NCI-H2107 treated with DMSO at 0.1 percent for 48 hours (cell line): ENCODE measurements at regions not wholly inside any gene's neighbourhood (a gene's known extent, or its start where the extent isn't known, plus 50 kb on each side); places are given as distances from the start of the nearest gene placed in this dataset.

Experiments used
- DNase-seq: peaks from one replicate; lab custom pipeline; 2025; ENCODE audit not compliant: unreplicated experiment; lab: John Stamatoyannopoulos, UW

GRCh38 chr16:9366048-9366969 is 274.9 kb downstream of the HAPSTR1 start:
- DNase-seq = no peak

DNA sequence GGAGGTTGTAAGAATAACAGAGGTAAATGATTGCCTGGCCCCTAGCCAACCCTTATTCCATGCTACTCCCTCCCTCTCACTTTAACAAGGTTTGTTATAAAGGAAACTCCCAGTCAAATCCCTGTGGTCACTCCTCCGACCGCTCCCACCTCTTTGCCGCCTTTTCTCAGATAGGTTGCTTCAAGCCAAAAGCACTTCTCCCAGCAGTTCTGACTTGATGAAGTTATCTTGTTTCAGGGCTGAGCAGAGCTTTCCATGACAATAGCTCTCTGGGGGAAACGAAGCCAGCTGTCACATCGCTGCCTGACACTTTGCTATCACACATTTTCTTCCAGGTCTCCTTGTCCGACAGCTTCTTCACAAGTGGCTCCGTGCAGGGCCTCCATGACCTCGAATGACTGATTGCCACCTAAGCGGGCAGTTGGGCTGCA is 278.6 kb downstream of the HAPSTR1 start:
- DNase-seq = no peak

DNA sequence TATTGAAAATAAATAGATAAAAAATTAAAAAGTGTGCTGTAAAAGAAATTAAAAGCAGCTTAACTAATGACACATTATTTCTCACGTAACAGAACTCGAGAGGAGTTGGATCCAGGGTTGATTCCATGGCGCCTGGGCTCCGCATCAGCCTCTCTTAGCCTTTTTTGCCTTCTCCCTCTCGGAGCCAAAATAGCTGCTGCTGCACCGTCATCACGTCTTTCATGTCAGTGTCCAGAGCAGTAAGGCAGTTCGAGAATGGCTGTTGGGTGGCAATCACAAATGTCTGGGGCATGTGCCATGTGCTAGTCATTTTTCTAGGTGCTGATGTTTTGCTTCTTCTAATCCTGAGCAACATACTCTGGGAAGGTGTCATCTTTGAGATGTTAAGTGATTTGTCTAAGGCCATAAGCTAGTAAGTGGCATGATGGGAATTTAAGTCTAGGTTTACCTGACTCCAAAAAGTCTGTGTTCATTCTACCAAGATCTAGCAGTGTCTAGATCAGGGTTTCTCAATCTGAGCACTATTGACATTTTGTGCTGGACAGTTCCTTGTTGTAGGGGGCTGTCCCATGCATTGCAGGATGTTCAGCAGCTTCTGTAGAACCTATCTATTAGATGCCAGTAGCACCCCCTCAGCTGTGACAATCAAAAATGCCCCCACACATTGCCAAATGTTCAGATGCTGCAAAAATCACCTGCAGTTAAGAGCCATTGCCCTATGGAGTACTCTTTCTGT is 280.4 kb downstream of the HAPSTR1 start:
- no peak for DNase-seq

DNA sequence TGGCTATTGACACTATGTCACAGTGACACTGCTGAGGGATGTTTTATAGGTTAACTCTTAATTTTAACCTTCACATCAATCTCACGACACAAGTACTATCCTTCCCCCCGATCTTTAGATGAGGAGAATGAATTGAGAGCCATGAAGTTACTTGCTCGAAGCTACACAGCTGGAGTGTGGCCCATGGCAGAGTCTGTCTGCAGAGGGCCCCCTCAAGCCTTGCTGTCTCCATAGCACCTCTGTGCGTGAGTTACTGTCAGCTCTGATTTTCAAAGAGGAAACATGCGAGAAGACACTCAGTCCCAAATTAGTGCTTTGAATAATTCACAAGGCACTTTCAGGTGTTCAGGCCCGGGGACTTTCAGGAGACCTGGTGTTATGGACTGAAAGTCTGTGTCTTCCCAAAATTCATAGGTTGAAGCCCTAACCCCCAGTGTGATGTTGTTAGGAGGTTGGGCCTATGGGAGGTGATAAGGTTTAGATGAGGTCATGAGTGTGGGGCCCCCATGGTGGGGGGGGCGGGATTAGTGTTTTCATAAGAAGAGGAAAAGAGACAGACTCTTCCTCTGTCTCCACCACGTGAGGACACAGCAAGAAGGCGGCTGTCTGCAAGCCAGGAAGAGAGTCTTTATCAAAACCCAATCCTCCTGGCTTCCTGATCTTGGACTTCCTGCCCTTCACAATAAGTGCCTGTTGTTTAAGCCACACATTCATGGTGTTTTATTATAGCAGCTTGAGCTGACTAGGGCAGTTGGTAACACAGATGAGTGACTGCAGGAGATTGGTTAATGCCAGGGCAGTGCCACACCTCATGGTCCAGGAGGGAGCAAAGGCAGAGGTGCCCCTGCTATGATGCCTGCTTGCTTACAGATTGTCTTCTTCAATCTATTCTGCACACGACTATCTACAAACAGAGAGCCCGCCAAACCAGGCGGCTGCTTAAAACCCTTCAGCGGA is 281.8 kb downstream of the HAPSTR1 start:
- no peak for DNase-seq

- DNase-seq = no peak
Observed at GRCh38 chr16:9374061-9374460, 282.6 kb downstream of the HAPSTR1 start.

GRCh38 chr16:9378876-9379275 is 287.4 kb downstream of the HAPSTR1 start:
- no peak for DNase-seq

DNA sequence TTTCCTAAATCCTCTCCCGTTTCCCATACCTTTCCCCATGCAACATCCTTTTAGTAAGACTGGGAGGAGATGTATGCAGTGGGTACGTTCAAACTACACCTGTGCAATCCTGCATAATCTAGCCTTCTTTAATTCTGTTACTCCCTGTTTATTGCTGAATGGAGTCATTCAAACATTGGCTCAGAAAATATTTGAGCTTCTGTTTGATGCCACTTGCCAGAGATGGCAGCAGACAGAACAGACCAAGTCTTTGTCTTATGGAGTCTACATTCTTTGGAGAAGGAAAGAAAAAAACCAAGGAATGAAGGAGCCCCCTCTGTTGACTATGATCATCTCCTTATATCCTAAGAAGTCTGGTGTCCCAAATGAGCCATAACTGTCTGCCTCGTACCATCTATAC is 288.8 kb downstream of the HAPSTR1 start:
- DNase-seq = no peak

- DNase-seq = no peak
Observed at GRCh38 chr16:9381399-9381798, 290.0 kb downstream of the HAPSTR1 start.

DNA sequence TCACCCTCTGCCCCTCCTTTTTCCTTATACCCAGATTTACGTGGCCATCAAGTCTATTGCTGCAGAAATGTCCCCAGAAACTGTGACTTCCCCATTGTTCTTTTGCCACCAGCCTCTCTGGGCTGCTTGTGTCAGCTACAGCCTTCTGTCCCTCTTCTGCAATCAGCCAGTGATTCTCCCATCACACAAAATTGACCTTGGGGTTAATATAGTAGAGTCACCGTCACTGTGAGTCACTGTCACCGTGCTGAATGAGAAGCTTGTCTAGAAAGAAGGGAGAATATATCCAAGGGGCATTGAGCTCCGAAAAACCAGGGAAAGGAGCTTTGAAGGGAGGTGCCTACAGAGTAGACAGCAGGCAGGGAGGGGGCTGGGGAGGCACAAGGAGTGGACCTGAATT is 290.5 kb downstream of the HAPSTR1 start:
- no peak for DNase-seq

DNA sequence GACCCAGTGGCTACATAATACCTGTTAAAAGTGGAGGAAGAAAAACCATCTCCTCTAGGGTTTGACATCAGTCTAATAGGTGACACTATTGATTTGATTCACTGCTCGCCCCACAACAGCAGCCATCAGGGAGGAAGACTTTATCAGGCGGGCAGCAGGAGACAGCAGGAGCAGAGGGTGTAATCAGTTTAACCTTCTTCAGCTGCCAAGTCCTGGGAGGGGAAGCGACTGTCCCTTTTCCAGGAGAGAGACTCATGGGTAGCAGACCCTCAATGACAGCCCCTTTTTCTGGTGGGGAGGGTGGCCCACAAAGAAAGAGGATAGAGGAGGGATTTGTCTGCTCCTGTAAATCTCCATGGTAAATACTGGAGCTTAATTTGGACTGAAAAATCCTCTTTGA is 291.8 kb downstream of the HAPSTR1 start:
- no peak for DNase-seq

GRCh38 chr16:9384141-9384540 is 292.7 kb downstream of the HAPSTR1 start:
- no peak for DNase-seq

- DNase-seq = no peak
Observed at GRCh38 chr16:9389543-9390207, 298.2 kb downstream of the HAPSTR1 start.

DNA sequence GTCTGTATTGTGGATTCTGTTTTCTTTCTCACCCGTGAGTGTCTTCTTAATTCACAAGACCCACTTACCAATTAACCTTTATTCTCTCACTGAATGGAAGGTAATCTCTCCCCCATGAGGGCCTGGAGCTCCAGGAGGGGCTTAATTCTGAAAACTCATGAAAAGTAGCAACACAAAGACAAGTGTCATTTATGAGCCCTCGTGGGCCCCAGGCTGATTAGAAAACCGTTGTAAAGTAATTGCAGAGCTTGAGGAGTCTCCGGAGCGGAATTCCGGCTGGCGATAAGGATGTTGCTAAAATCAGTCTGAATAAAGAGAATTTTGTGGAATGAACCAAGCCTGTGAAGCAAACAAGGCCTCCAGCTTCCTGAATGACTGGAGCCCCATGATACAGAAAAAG is 301.5 kb downstream of the HAPSTR1 start:
- no peak for DNase-seq

GRCh38 chr16:9393591-9393990 is 302.1 kb downstream of the HAPSTR1 start:
- DNase-seq = no peak

- DNase-seq = no peak
Observed at GRCh38 chr16:9395958-9396359, 304.5 kb downstream of the HAPSTR1 start.

- no peak for DNase-seq
Observed at GRCh38 chr16:9399573-9399972, 308.1 kb downstream of the HAPSTR1 start.

- no peak for DNase-seq
Observed at GRCh38 chr16:9401173-9401572, 309.7 kb downstream of the HAPSTR1 start.

DNA sequence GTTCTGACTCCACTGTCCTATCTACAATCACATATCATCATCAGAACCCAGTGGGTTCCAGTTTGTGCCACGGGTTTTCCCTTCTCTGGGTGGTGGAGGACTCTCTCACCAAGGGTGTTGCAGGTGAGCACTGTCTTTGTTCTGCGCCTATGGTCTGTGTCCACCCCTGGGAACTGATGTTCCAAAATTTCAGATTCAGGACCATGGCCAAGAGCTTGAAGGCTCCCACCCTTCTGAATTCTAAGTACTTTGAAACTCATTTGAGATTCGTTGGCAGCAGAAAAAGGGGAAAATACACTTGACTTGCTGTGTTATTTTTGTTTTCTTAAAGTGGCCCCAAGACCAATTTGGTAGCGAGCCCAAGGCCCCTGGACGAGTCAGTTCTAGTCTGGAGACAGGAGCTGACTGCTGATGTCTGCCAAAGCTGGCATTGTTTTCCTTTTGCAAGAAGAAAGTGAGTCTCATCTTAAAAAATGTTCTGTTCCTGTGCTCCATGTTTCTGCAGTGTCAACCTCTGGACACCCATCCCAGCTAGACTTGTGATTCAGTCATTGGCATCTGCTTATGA is 310.9 kb downstream of the HAPSTR1 start:
- DNase-seq = no peak

GRCh38 chr16:9404811-9405210 is 313.4 kb downstream of the HAPSTR1 start:
- DNase-seq = no peak

DNA sequence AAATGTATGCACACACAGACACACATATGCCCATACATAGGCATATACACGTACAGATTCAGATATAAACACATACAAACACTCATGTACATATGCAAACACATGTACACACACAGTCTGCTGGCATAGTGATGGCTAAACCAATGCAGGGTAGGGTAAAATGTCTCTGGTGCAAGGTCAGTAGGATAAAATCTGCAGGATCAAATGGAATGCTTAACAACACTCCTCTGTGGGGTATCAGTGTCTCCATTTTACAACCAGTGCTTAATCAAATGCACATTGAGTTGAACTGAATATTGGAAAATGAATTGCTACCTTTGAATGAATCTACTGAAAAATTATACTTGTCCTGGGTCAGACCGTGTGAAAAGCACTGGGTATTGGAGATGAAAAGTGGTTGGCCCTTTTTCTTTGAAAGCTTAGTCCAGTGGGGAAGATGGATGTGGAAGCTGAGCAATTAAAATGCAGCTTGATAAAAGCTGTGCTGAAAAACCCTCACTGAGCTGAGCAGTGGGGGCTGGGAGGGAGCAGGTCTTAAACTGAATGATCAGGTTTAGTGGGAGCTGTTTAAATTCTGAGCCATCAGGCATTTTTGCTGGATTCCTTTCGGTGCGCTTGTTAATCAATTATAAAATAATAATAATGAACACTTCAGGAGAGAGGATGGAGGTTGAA is 314.7 kb downstream of the HAPSTR1 start:
- DNase-seq = no peak
